ENCODE measurements at regions not wholly inside any gene's neighbourhood (a gene's known extent, or its start where the extent isn't known, plus 50 kb on each side); places are given as distances from the start of the nearest gene placed in this dataset.

DNA sequence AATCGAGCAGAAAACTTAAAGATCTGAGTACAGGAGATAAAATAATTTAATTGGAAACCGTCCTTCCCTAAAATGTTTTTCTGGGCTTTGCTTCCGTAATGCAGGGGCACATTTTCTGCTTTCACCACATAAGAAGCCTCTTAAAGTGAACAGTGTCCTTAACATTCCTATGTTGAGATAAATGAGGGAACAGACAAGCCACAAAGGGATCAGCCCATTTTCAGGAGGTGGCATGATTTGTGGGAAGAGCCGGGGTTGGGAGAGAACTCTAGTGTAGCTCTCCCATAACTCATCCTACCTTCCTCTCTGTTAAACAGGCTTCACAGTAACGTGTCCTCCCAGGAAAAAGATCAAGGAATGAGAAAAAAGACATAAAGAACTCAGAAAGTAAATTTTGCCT, 56.9 kb upstream of the ACVR1C start:
- no peak for DNase-seq

DNA sequence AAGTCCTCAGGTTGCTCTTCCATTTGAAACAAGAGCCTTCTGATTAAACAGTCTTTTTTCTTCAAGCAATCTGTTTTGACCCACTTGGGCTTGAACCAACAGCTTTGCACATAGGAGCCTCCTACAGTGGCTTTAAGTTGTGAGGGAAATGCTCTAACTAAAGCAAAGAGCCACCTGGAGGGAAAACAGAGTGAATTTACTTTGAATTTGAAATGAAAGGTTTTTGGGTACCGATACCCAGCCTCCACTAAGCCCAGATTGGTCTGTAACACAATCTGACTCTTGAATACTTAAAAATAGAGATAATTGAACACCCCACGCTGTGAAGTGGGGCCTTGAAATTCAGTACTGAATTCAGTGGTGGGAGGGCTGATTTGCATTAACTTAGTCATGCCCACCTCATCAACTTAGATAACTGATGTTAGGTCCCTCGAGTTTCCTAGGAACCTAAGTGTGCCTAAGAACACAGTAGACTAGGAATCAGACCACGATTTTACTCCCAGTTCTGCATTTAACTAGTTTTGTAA, 56.3 kb upstream of the ACVR1C start:
- DNase-seq, result peak; percentile 68
